GM06990 (cell line): ENCODE measurements at regions not wholly inside any gene's neighbourhood (a gene's known extent, or its start where the extent isn't known, plus 50 kb on each side); places are given as distances from the start of the nearest gene placed in this dataset.

ENCODE experiments used
- DNase-seq: peaks from one replicate; pipeline ENCODE4 v3.0.0-alpha.2; 2011; ENCODE audit not compliant: insufficient read length; ENCODE audit errors: extremely low read depth
- H3K27me3 ChIP-seq: replicated peaks from 2 replicates; pipeline ENCODE4 v1.6.0; 2011; ENCODE audit warnings: low read length; ENCODE audit not compliant: control insufficient read depth, insufficient read depth
- H3K36me3 ChIP-seq: 2 replicates; pipeline ENCODE4 v1.5.1; 2011; ENCODE audit warnings: low read length; ENCODE audit not compliant: control insufficient read depth, insufficient read depth
- H3K4me3 ChIP-seq: replicated peaks from 2 replicates; pipeline ENCODE4 v1.5.1; 2011; ENCODE audit warnings: low read depth, mild to moderate bottlenecking, control low read depth, low read length
- TF ChIP-seq, protein P1 (sequence below): IDR thresholded peaks from 2 replicates; pipeline ENCODE4 v1.5.1; 2011; ENCODE audit warnings: low read length, control low read depth, mild to moderate bottlenecking, inconsistent platforms; ENCODE audit not compliant: insufficient read depth, poor library complexity, severe bottlenecking

DNA sequence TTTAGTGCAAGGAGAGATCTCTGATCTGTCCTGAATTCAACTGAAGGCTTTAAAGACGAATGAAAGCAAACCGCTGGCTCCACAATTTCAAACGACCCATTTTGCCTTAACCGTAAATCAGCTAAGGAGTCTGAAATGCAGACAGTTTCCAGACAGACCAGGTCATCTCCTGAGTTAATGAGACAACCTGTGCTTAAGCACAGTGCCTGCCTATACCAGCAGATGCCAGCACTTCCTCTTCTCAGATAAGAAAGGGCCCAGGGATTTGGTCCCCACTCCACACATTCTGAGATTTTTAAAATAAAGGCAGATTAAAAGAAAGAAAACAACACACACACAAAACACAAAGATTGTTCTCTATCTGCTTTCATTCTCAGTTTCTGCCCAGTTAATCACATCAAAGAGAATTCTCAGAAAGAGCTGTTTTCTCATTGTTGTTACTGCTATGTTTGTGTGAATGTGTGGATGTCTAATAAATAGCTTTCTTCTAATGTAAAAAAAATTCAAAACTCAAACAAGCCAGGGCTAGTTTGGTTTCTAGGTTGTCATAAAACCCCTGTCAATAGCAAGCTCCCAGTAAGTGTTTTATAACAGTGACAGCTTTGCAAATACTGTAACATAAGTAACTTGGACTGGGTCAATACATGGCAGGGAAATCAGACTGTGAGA, 157.7 kb upstream of the SLC24A2 start:
- no peaks in the 10 kb centered on the region for H3K27me3 ChIP-seq
- TF ChIP-seq, protein P1, sequence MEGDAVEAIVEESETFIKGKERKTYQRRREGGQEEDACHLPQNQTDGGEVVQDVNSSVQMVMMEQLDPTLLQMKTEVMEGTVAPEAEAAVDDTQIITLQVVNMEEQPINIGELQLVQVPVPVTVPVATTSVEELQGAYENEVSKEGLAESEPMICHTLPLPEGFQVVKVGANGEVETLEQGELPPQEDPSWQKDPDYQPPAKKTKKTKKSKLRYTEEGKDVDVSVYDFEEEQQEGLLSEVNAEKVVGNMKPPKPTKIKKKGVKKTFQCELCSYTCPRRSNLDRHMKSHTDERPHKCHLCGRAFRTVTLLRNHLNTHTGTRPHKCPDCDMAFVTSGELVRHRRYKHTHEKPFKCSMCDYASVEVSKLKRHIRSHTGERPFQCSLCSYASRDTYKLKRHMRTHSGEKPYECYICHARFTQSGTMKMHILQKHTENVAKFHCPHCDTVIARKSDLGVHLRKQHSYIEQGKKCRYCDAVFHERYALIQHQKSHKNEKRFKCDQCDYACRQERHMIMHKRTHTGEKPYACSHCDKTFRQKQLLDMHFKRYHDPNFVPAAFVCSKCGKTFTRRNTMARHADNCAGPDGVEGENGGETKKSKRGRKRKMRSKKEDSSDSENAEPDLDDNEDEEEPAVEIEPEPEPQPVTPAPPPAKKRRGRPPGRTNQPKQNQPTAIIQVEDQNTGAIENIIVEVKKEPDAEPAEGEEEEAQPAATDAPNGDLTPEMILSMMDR = peak; percentile 56
- no peak for DNase-seq
- H3K4me3 ChIP-seq = no peak overlapping the region
- no peaks in the 10 kb centered on the region for H3K36me3 ChIP-seq

DNA sequence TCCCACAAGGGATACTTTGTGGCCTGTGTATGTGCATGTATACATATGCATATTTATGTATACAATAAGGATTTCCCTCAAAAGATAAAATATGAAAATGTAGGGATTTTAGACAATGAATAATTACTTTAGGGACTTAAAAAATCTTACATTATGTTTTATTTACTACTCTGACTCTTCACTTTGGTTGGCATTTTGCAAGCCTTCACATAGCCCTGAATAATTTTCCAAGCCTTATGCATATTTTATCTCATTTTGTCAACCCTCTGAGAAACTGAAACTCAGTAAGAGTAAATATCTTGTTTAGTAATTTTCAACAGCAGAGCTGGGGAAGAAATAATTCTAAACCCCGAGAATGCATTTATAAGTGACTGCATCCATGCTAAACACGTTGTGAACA, 153.0 kb upstream of the SLC24A2 start:
- no peak for DNase-seq
- Histone ChIP-seq H3K27me3 (no peaks in the 10 kb centered on the region), H3K36me3 (no peaks in the 10 kb centered on the region), H3K4me3 (no peak overlapping the region)
- TF ChIP-seq, protein P1 = no peak

DNA sequence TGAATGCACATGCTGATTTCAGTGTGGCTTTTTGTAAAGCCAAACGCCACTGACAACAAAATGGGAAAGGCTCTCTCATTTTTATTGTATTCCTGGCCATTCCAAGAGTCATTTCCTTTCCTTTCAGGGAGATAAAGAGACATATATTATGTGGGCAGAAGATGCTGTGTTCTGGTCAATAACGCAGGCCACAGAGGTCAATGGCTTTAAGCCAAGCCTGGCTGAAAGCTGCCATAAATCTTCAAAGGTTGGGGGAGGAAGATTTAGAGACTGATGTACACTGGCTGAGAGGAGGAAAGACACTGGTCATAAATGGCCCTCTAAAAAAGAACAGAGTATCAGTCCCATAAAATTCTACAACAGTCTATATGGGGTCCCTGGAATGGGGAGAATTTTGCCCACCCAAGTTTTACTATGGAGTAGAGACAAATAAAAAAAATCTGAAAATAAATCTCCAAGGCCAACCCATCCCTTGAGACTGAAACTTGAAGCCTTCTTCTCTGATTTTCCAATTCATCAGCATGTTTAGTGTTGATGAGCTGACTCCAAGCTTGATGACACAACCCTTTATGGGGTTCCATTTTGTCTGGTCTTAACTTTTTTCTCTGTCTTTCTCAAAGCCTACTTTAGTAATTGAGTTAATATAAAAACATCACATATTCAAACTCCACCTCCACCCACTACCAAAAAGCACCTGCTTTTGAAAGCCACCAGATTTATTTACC, 152.1 kb upstream of the SLC24A2 start:
- DNase-seq = no peak

DNA sequence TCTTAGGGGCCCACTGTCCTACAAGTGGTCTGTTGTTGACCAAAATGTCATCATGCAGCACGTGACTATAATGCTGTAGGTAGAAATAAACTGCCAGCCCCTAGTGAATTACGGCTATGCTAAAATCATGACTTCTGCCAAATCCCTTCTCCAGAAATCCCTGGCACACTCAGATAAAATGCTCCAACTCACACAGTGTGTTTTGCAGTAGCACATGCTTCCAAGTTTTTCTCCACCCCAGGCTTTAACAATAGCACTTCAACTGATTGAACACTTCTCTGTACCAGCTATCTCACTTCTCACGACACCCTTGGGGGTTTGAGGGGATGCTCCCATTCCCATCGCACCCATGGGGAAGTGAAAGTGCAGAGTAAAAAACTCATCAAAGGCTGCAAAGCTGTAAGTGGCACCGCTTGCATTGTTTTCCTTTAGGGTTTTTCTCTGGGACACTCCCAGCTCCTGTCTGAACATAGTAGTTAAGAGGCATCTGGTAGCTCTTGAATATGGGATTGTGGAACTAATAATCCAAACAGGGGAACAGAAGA, 151.0 kb upstream of the SLC24A2 start:
- TF ChIP-seq, protein P1 = no peak
- no peak for DNase-seq
- no peaks in the 10 kb centered on the region for H3K36me3 ChIP-seq
- H3K27me3 ChIP-seq = no peaks in the 10 kb centered on the region
- H3K4me3 ChIP-seq = no peak overlapping the region

More for the DNA sequence above, 152.1 kb upstream of the SLC24A2 start:
- no peaks in the 10 kb centered on the region for H3K27me3 ChIP-seq
- no peak overlapping the region for H3K4me3 ChIP-seq
- no peaks in the 10 kb centered on the region for H3K36me3 ChIP-seq
- TF ChIP-seq, protein P1 = no peak

DNA sequence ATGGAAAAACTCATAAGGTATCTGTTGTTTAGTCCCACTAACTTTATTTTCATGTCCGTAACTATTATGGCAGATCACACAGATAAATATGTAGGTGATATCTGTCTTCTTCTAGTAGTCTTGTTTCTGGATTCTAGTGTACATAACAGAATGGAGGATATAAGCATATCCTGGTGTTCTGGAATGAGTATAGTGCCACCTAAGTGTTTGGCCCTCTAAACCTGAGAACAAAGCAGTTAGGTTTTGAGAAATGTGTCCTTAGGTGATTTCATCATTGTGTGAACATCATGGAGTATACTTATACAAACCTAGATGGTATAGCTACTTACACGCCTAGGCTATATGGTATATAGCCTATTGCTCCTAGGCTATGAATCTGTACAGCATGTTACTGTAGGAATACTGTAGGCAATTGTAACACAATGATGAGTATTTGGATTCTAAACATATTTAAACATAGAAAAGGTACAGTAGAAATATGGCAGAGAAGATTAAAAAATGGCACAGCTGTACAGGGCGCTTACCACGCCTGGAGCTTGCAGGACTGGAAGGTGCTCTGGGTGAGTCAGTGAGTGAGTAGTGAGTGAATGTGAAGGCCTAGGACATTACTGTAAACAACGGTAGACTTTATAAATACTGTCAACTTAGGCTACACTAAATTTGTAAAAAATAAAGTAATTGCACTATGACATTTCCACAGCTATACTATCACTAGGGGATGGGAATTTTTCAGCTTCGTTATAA, 150.3 kb upstream of the SLC24A2 start:
- no peak for DNase-seq
- TF ChIP-seq, protein P1 = no peak
- H3K4me3 ChIP-seq = no peak overlapping the region
- no peaks in the 10 kb centered on the region for H3K27me3 ChIP-seq
- no peaks in the 10 kb centered on the region for H3K36me3 ChIP-seq
